HFFc6 (cell line): ENCODE measurements at regions not wholly inside any gene's neighbourhood (a gene's known extent, or its start where the extent isn't known, plus 50 kb on each side); places are given as distances from the start of the nearest gene placed in this dataset.

Experiments used
- DNase-seq: peaks from one replicate; pipeline ENCODE4 v3.0.0-alpha.2; 2018
- H3K27ac Mint-ChIP-seq: 2 replicates; pipeline ENCODE4 v1.8.0; 2020; ENCODE audit warnings: mild to moderate bottlenecking, mixed read lengths
- H3K27me3 Mint-ChIP-seq: 2 replicates; pipeline ENCODE4 v1.8.0; 2021; ENCODE audit warnings: mild to moderate bottlenecking, moderate library complexity, mixed read lengths; ENCODE audit not compliant: insufficient read depth
- H3K36me3 Mint-ChIP-seq: 2 replicates; pipeline ENCODE4 v1.8.0; 2021; ENCODE audit warnings: low read depth, mixed read lengths
- H3K4me1 Mint-ChIP-seq: 2 replicates; pipeline ENCODE4 v1.8.0; 2020; ENCODE audit warnings: low read depth, mixed read lengths
- H3K4me3 Mint-ChIP-seq: 2 replicates; pipeline ENCODE4 v1.8.0; 2020; ENCODE audit warnings: mild to moderate bottlenecking, moderate library complexity, mixed read lengths
- H3K9me3 Mint-ChIP-seq: 2 replicates; pipeline ENCODE4 v1.8.0; 2020; ENCODE audit warnings: mild to moderate bottlenecking, mixed read lengths
- CTCF ChIP-seq: fragments of 200-600 bp; sonication (generic); IDR thresholded peaks from 2 replicates; pipeline ENCODE4 v1.5.0; 2021; ENCODE audit warnings: antibody characterized with exemption, mild to moderate bottlenecking

GRCh38 chr4:56104188-56104587, 155.4 kb downstream of the CEP135 start:
- Mint-ChIP-seq H3K27me3 (peaks cover 9% of the 10 kb centered on the region), H3K9me3 (no peaks in the 10 kb centered on the region), H3K27ac (no peak overlapping the region), H3K36me3 (no peaks in the 10 kb centered on the region), H3K4me1 (no peaks in the 10 kb centered on the region), H3K4me3 (no peak overlapping the region)
- TF ChIP-seq CTCF: no peak
- DNase-seq: no peak

GRCh38 chr4:56102601-56103000, 153.9 kb downstream of the CEP135 start:
- no peak overlapping the region for H3K27ac Mint-ChIP-seq
- H3K4me3 Mint-ChIP-seq: no peak overlapping the region
- no peak for TF ChIP-seq CTCF
- H3K27me3 Mint-ChIP-seq: peaks cover 7% of the 10 kb centered on the region
- DNase-seq: no peak
- no peaks in the 10 kb centered on the region for H3K9me3 Mint-ChIP-seq
- H3K4me1 Mint-ChIP-seq: no peaks in the 10 kb centered on the region
- H3K36me3 Mint-ChIP-seq: no peaks in the 10 kb centered on the region

- Mint-ChIP-seq H3K27me3 (peaks cover 5% of the 10 kb centered on the region), H3K9me3 (no peaks in the 10 kb centered on the region), H3K36me3 (no peaks in the 10 kb centered on the region), H3K4me1 (no peaks in the 10 kb centered on the region), H3K27ac (no peak overlapping the region), H3K4me3 (no peak overlapping the region)
- no peak for TF ChIP-seq CTCF
- DNase-seq: no peak
Observed at GRCh38 chr4:56099378-56099786, 150.6 kb downstream of the CEP135 start.

- Mint-ChIP-seq H3K4me3 (no peak overlapping the region), H3K27ac (no peak overlapping the region), H3K27me3 (peaks cover 2% of the 10 kb centered on the region; the same call in 1 of the 2 replicates), H3K4me1 (no peaks in the 10 kb centered on the region), H3K9me3 (no peaks in the 10 kb centered on the region), H3K36me3 (no peaks in the 10 kb centered on the region)
- DNase-seq: no peak
- no peak for TF ChIP-seq CTCF
Observed at GRCh38 chr4:56093576-56093975, 144.8 kb downstream of the CEP135 start.

GRCh38 chr4:56092540-56092939, 143.8 kb downstream of the CEP135 start:
- H3K36me3 Mint-ChIP-seq: no peaks in the 10 kb centered on the region
- H3K27ac Mint-ChIP-seq: no peak overlapping the region
- H3K4me3 Mint-ChIP-seq: no peak overlapping the region
- no peak for DNase-seq
- H3K27me3 Mint-ChIP-seq: peaks cover 2% of the 10 kb centered on the region; the same call in 1 of the 2 replicates
- TF ChIP-seq CTCF: no peak
- H3K9me3 Mint-ChIP-seq: no peaks in the 10 kb centered on the region
- H3K4me1 Mint-ChIP-seq: no peaks in the 10 kb centered on the region

- no peak for TF ChIP-seq CTCF
- Mint-ChIP-seq H3K36me3 (no peaks in the 10 kb centered on the region), H3K27ac (no peak overlapping the region), H3K4me3 (no peak overlapping the region), H3K27me3 (peaks cover under 1% of the 10 kb centered on the region; the same call in 1 of the 2 replicates), H3K9me3 (no peaks in the 10 kb centered on the region), H3K4me1 (no peaks in the 10 kb centered on the region)
- no peak for DNase-seq
Observed at GRCh38 chr4:56086561-56086960, 137.8 kb downstream of the CEP135 start.
